ENCODE measurements at regions not wholly inside any gene's neighbourhood (a gene's known extent, or its start where the extent isn't known, plus 50 kb on each side); places are given as distances from the start of the nearest gene placed in this dataset.
"Not testable (repeated sequence)": the region's sequence is repeated elsewhere in the genome, so short reads cannot be mapped to it uniquely, and the experiment has no call there.

DNA sequence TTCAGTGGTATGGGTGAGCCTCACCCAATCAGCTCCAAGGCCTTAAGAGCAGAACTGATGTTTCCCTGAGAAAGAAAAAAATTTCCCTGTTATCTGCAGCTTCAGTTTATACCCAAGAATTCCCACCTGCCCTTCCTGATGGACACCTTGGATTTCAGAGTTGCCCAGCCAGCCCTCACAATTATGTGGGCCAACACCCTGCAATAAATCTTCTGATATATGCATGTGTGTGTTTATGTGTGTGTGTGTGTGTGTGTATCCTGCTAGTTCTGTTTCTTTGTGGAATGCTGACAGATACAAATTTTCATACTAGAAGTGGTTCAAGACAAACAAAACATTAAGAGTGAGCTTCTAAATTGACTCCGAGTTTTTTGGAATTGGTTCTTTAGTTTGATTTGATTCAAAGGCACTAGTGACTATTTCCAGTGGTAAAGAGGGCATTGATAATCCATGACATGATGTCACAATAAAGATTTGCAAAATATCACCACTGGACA is 246.6 kb upstream of the BTBD3 start:
- no peak for DNase-seq

DNA sequence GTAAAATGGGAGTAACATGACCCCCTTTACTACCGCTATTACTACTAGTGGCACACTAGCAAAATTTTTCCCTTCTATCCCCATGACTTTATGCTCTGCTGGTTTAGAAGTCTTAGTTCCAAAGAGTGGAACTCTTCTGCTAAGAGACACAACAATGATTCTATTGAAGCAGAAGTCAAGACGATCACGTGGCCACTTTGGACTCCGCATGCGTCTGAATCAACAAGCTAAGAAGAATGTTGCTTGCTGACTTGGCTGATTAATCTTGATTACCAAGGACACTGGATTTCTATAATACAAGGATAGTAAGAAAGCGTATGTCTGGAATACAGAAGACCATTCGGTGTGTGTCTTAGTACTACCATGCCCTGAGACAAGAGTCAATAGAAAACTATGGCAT is 244.7 kb upstream of the BTBD3 start:
- DNase-seq, result no peak

- no peak for DNase-seq
Observed at GRCh38 chr20:11675920-11676629, 241.6 kb upstream of the BTBD3 start.

DNA sequence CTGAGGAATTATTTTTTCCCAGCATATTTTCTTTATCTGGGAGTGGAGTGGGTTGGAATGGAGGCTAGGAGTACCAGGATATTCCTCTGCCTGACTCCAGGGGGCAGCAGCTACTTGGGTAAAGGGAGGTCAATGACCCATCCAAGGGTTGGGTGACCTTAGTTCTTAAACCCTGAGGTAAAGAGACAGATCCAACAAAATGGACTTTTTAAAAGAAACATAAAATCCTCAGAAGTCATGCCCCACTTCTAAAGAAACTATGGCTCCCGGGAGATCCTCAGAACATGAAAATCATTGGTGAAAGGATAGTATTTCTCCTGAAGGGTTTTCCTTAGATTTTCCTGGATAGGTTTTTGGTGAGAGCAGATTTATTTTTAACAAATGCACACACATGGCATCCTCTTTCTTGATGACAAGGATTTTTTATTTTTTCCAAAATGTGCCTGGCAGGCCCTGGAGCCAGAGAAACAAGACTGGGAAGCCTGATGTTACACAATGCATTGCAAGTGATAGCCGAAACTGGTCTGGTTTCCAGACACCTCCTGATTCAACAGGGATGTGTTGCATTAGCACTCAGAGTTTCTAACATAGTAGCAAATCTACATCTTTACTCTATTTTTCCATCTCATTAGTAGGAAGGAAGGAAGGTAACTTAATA is 240.9 kb upstream of the BTBD3 start:
- peak; percentile 3 for DNase-seq

GRCh38 chr20:11677428-11677827 is 240.3 kb upstream of the BTBD3 start:
- DNase-seq, result no peak

DNA sequence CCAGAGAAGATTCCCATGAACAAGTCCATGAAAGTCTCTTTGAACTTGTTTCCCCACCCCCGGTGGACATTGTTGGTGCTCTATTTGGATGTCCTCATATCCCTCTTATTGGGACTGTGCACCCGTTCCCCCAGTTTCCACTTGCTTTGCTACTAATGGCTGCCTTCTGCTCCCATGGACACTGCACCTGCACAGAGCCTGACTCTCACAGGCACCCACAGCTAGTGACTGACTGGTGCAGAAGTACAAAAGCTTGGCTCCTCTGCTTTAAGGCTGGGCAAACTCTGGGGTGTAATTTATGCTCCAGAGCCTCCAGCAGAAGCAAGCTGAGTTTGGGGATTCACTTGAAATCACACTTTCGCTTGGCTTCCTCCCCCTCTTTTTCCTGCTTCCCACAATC is 239.9 kb upstream of the BTBD3 start:
- DNase-seq, result no peak

GRCh38 chr20:11682285-11682684 is 235.4 kb upstream of the BTBD3 start:
- no peak for DNase-seq

DNA sequence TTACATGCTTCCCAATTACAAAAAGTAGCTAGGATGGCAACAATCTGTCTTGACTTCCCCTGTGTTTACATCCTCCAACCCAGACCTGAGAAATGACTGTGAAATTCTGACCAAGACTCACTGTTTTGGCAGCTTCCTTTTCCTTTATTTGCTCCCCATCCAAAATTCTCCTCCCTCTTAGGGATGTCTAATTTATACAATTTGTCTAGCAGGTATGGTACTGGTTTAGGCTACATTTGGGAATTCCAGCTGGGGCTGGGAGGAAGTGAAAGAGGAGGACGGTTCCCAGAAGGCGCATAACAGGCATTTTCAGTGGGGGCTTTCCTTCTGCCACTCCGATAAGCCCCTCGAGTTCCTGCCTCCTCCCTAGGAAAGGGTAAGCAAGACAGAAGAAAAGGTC is 231.5 kb upstream of the BTBD3 start:
- no peak for DNase-seq

DNA sequence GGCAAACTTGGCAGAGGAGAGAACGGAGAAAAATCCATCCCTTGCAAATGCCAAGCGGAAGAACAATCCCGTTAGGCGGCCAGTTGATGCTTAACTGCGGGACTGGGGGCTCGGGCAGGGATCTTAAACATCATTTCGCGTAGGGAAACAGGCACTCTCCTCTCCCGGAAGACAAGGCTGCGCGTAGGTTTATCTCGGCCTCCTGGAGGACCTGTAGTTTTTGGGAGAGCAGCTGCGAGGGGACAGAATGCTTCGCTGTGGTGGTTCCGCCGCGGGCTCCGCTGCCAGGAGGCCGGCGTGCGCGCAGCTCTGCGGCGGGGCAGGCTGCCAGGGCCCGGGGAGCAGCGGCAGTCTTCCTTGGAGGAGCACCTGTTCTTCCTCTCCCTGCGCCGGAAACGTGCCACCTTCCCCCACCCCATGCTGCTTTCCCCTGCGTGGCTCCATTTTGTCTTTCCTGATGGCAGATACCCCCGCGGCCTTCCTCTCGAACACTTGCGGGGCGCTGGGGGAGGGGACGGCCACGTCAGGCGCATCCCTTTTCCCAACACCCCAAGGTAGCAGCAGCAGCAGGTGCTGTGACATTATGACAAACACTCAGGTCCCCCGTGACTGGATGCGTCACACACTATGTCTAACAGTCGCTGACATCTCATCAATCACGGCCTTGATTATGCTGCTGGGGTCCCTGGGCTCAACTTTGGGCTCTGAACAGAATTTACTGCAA is 230.7 kb upstream of the BTBD3 start:
- no peak for DNase-seq

GRCh38 chr20:11687546-11688292 is 230.0 kb upstream of the BTBD3 start:
- DNase-seq, result no peak

DNA sequence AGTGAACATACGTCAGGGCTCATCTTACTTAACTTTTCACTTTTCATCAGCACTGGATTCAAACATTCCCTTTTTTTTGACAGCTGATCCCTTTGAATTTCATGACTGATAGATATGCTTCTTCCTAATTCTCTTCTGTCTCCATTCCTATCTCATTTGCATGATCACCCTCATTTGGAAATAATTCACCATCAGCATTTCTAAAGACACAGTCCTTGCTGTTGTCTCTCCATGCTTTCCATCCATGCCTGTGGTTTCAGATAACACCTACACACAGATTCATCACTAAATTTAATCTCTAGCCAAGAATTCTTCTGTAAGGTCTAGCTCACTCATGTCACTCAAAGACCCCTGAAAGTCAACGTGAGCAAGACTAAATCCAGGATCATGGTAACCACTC is 228.4 kb upstream of the BTBD3 start:
- no peak for DNase-seq

GRCh38 chr20:11691766-11692165 is 225.9 kb upstream of the BTBD3 start:
- DNase-seq, result no peak

- DNase-seq, result no peak
Observed at GRCh38 chr20:11692567-11692966, 225.1 kb upstream of the BTBD3 start.

DNA sequence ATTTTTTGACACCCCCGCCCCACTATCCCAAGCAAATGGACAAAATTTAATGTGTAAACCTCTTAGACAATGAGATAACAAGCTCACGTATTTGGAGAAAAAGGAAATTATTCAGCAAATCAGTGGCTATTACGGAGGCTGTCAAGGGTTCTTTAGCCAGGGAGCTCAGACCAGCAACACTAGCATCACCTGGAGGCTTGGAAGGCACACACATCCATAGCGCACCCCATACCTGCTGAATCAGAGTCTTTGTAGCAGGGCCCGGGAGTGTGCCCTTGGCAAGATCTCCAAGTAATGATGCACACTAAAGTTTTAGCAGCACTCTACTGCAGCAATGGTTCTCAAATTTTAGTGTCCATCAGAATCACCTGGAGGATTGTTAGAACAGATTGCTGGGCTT is 223.2 kb upstream of the BTBD3 start:
- DNase-seq, result no peak

GRCh38 chr20:11697055-11697454 is 220.6 kb upstream of the BTBD3 start:
- DNase-seq, result no peak

- no peak for DNase-seq
Observed at GRCh38 chr20:11697646-11698045, 220.0 kb upstream of the BTBD3 start.

GRCh38 chr20:11698124-11698523 is 219.6 kb upstream of the BTBD3 start:
- DNase-seq, result no peak

GRCh38 chr20:11700831-11701230 is 216.9 kb upstream of the BTBD3 start:
- DNase-seq, result no peak

DNA sequence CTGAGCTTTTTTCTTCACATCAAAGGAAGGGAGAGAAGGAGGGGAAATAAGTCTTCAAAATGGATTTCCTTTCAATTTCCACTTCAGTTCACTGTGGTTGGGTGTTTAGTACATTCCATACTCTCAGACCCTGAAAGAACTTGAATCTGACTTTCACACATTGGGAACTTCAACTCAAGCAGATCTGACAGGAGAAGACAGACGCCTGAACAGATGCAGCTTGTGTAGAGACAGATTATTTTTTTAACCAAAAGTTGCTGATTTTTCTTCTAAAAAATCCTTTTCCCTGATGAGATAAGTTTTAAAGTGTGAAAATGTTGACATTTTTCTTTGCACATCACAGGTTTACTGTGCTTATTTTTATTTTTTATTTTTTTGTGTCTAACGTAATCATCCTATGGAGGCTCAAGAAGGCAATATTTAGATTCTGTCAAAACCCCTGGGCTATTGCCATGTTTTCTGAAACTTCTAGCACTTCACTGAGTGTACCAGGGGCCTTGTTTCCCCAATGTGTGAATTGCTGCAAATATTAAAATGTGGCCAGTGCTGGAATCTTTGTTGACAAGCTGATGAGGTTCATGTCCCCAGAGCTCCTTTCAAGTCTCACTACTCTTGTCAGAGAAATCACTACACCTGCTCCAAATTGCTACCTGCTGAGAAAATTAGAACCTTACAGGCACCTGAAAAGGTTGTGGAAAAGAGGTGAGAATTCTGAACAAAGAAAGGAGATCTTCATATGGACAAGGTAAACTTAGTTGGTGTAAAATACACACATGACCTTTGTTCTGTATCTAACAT is 214.8 kb upstream of the BTBD3 start:
- DNase-seq, result no peak

GRCh38 chr20:11705512-11705911 is 212.2 kb upstream of the BTBD3 start:
- DNase-seq, result no peak

DNA sequence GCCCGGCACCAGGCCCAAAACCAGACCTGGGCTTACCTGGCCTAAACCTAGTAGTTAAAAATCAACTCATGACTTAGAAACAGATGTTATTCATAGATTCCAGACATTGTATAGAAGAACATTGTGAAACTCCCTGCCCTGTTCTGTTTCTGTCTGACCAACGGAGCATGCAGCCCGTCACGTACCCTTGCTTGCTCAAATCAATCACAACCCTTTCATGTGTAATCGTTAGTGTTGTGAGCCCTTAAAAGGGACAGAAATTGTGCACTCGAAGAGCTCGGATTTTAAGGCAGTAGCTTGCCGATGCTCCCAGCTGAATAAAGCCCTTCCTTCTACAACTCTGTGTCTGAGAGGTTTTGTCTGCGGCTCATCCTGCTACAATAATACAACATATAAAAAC is 209.5 kb upstream of the BTBD3 start:
- not testable (repeated sequence) for DNase-seq

DNA sequence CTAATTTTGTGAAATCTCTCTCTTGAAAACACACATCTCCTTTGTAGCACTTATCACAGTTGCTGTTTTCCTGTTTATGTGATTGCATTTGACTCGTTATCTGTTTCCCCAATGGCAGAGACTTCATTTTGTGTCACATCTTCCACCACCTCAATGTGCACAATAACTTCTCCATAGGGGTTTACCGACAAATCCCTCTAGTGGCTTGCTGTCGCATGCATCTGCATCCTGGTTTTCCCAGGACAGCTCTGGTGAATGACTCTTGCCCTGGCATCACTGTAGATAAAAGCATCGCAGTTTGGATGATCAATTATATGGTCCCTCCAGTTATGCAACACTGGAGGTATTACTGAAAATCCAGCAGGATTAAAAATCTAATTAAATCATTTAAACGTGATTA is 206.5 kb upstream of the BTBD3 start:
- DNase-seq, result no peak
